ENCODE measurements at regions not wholly inside any gene's neighbourhood (a gene's known extent, or its start where the extent isn't known, plus 50 kb on each side); places are given as distances from the start of the nearest gene placed in this dataset.
"Not testable (repeated sequence)": the region's sequence is repeated elsewhere in the genome, so short reads cannot be mapped to it uniquely, and the experiment has no call there.

- no peak for DNase-seq
These were observed 183.4 kb upstream of the RFC3 start for GRCh38 chr13:33634546-33634982.

GRCh38 chr13:33636243-33636642 lies 181.7 kb upstream of the RFC3 start:
- DNase-seq = no peak

GRCh38 chr13:33636955-33637670 lies 180.8 kb upstream of the RFC3 start:
- DNase-seq = peak; percentile 32

- peak; percentile 79 for DNase-seq
These were observed 179.8 kb upstream of the RFC3 start for GRCh38 chr13:33637978-33638743.

GRCh38 chr13:33639158-33639557 lies 178.8 kb upstream of the RFC3 start:
- DNase-seq = peak; percentile 93

GRCh38 chr13:33639626-33640080 lies 178.3 kb upstream of the RFC3 start:
- DNase-seq = no peak

- DNase-seq = peak; percentile 43
These were observed 177.1 kb upstream of the RFC3 start for GRCh38 chr13:33640832-33641231.

GRCh38 chr13:33642374-33643065 lies 175.4 kb upstream of the RFC3 start:
- peak; percentile 98 for DNase-seq

GRCh38 chr13:33644581-33645543 lies 173.1 kb upstream of the RFC3 start:
- DNase-seq = no peak

- DNase-seq = no peak
These were observed 172.1 kb upstream of the RFC3 start for GRCh38 chr13:33645591-33646554.

- DNase-seq = no peak
These were observed 168.6 kb upstream of the RFC3 start for GRCh38 chr13:33649212-33649878.

GRCh38 chr13:33651766-33652165 lies 166.2 kb upstream of the RFC3 start:
- DNase-seq = no peak

- no peak for DNase-seq
These were observed 160.7 kb upstream of the RFC3 start for GRCh38 chr13:33657274-33657673.

- DNase-seq = no peak
These were observed 158.5 kb upstream of the RFC3 start for GRCh38 chr13:33659466-33659865.

GRCh38 chr13:33659894-33660293 lies 158.1 kb upstream of the RFC3 start:
- DNase-seq = no peak

- no peak for DNase-seq
These were observed 155.6 kb upstream of the RFC3 start for GRCh38 chr13:33662392-33662791.

GRCh38 chr13:33665626-33666175 lies 152.2 kb upstream of the RFC3 start:
- no peak for DNase-seq

- no peak for DNase-seq
These were observed 146.4 kb upstream of the RFC3 start for GRCh38 chr13:33671560-33671959.

GRCh38 chr13:33672022-33672421 lies 145.9 kb upstream of the RFC3 start:
- not testable (repeated sequence) for DNase-seq

Measured in HCEC 1CT (cell line).